NCI-H524 (cell line): ENCODE measurements at regions not wholly inside any gene's neighbourhood (a gene's known extent, or its start where the extent isn't known, plus 50 kb on each side); places are given as distances from the start of the nearest gene placed in this dataset.
A peak's percentile ranks its signal among the peaks of the same experiment; 100 is the strongest.

Experiments used
- DNase-seq, 2 experiments: peaks; one replicate each; lab custom pipeline; 2025; lab: John Stamatoyannopoulos, UW

- DNase-seq, result no peak
Measured at GRCh38 chr10:123952099-123952498, 60.5 kb upstream of the CPXM2 start.

- no peak for DNase-seq
Measured at GRCh38 chr10:123948030-123948823, 56.6 kb upstream of the CPXM2 start.

GRCh38 chr10:123945325-123945920 lies 53.8 kb upstream of the CPXM2 start:
- DNase-seq, result peak in 1 of 2 experiments; percentile 3

- no peak for DNase-seq
Measured at GRCh38 chr10:123944661-123945060, 53.1 kb upstream of the CPXM2 start.

GRCh38 chr10:123943307-123943706 lies 51.7 kb upstream of the CPXM2 start:
- DNase-seq, result no peak

- DNase-seq, result no peak
Measured at GRCh38 chr10:123942114-123942861, 50.7 kb upstream of the CPXM2 start.
